Activated T-cell treated with anti-CD3 and anti-CD28 coated beads, Interleukin-2, amount 50 U/mL, for 4 hours (primary cell): ENCODE measurements at regions not wholly inside any gene's neighbourhood (a gene's known extent, or its start where the extent isn't known, plus 50 kb on each side); places are given as distances from the start of the nearest gene placed in this dataset.

Experiments used
- ATAC-seq, 2 donors: fragments of 200-7000 bp; cut with Tn5 transposase; one replicate each; pipeline ENCODE4 v1.10.0; 2021
- DNase-seq: peaks from one replicate; pipeline ENCODE4 v3.0.0-alpha.2; 2020
- H3K27me3 Mint-ChIP-seq: one replicate; pipeline ENCODE4 v1.8.0; 2021; ENCODE audit warnings: low read depth, mixed read lengths
- H3K36me3 Mint-ChIP-seq: one replicate; pipeline ENCODE4 v1.8.0; 2022; ENCODE audit warnings: mixed read lengths; ENCODE audit not compliant: insufficient read depth
- H3K4me1 Mint-ChIP-seq: one replicate; pipeline ENCODE4 v1.8.0; 2021; ENCODE audit warnings: low read depth, mixed read lengths
- H3K4me3 Mint-ChIP-seq: one replicate; pipeline ENCODE4 v1.8.0; 2021; ENCODE audit warnings: mild to moderate bottlenecking, moderate library complexity, mixed read lengths
- H3K9me3 Mint-ChIP-seq: one replicate; pipeline ENCODE4 v1.8.0; 2021; ENCODE audit warnings: mixed read lengths

- H3K4me3 Mint-ChIP-seq, result no peak overlapping the region
- H3K36me3 Mint-ChIP-seq, result no peaks in the 10 kb centered on the region
- DNase-seq, result no peak
- H3K9me3 Mint-ChIP-seq, result no peaks in the 10 kb centered on the region
- no peak for ATAC-seq
- H3K27me3 Mint-ChIP-seq, result peaks cover 7% of the 10 kb centered on the region
- H3K4me1 Mint-ChIP-seq, result peaks cover 4% of the 10 kb centered on the region
Observed at GRCh38 chr6:125354649-125355048, 52.9 kb upstream of the HDDC2 start.

GRCh38 chr6:125356884-125357283, 55.1 kb upstream of the HDDC2 start:
- Mint-ChIP-seq H3K9me3 (no peaks in the 10 kb centered on the region), H3K4me3 (no peak overlapping the region), H3K27me3 (peaks cover 15% of the 10 kb centered on the region), H3K36me3 (no peaks in the 10 kb centered on the region), H3K4me1 (peaks cover 4% of the 10 kb centered on the region)
- DNase-seq (no peak), ATAC-seq (no peak)

DNA sequence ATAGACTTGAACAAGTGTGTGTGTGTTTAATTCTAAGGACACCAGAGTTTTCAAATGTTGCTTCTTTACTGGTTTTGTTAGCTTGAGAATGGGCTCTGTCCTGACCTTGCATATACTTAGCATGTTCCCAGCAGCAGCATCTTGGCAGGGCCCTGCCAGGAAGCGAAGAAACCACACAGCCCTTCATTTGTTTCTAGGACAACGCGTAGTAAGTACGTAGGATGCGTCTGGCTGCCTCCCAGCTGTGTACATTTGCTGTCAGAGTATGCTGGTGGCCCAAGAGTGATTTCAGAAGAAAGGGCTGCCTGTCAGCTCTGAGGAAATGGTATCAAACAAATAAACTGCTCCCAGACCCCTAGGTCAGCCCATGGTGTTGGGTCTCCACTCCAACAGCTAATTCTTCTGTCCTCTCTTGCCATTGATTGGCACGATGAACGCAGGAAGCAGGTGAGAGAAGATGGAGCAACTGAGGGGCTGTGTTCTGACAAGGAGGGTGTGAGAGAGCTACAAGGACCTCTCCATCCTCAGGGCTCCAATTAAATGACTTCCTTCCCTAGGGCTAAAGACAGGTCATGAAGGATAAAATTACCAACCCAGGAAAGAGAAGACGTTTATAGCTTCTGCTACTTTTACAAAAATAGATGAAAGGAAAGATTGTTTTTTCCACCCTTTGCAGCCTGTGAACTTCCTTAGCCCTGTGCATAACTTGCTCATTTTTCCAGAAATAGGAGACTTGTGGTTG, 55.9 kb upstream of the HDDC2 start:
- Mint-ChIP-seq H3K36me3 (no peaks in the 10 kb centered on the region), H3K27me3 (peaks cover 21% of the 10 kb centered on the region), H3K4me3 (no peak overlapping the region), H3K9me3 (no peaks in the 10 kb centered on the region), H3K4me1 (peaks cover 7% of the 10 kb centered on the region)
- ATAC-seq (no peak), DNase-seq (no peak)

- Mint-ChIP-seq H3K36me3 (no peaks in the 10 kb centered on the region), H3K9me3 (no peaks in the 10 kb centered on the region), H3K4me3 (no peak overlapping the region), H3K4me1 (peaks cover 10% of the 10 kb centered on the region), H3K27me3 (peaks cover 28% of the 10 kb centered on the region)
- no peak for DNase-seq
- no peak for ATAC-seq
Observed at GRCh38 chr6:125358898-125359297, 57.1 kb upstream of the HDDC2 start.

DNA sequence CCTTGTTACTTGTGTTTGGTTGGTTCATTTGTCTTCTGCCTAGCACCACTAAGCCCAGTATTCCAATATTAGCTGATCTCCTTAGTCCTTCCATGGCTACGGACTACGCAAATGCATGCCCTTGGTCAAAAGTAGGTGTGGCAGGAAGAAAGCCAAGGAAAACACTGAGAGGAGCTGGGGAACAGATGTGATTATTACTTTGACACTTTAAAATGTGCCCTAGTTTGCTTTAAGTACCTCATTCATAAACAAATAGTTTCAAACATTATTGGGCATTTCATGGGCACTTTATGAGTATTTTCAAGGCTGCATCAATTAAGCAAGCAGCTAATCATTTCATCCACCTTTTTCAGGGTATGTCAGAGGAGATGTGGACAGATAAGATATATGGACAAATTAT, 60.1 kb upstream of the HDDC2 start:
- no peaks in the 10 kb centered on the region for H3K36me3 Mint-ChIP-seq
- ATAC-seq (no peak), DNase-seq (no peak)
- H3K4me3 Mint-ChIP-seq, result no peak overlapping the region
- H3K9me3 Mint-ChIP-seq, result no peaks in the 10 kb centered on the region
- H3K4me1 Mint-ChIP-seq, result peaks cover 10% of the 10 kb centered on the region
- peaks cover 52% of the 10 kb centered on the region for H3K27me3 Mint-ChIP-seq

DNA sequence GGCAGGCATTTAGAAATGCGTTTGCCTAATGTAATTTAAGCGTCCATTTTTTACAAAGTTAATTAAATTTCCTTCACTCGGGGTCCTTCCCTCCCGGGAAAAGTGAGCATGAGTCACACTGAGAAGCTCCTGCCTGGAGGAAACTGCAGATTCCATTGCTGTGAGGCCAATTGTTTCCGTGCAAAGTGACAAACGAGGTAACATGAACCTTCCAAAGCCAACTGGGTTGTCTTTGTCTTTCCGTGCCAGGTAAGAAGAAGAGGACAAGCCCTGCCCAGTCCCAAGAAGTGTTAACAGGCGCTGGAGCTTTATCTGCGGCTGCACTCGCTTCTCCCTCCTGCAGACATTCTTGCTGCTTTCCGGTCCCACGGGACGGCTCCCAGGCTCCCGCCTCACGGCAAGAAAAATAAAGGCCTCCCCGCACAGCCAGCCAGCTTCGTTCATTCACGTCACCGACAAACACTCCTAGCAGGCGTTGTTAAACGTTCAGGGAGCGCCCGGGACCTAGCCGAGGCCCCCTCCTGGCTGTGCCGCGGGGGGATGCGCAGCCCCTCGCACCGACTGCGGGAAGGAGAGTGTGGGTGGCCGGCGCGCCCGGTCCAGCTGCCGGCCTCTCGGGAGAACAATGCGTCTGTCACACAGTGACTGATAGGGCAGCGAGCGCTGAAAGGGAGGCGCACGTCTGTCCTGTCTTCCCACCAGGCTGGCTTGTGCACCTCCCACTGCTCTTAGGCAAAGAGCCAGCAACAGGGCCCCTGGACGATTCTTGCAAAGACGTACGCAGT, 61.5 kb upstream of the HDDC2 start:
- no peak for DNase-seq
- ATAC-seq, result peak in 1 of 2 donors; percentile 37
- no peaks in the 10 kb centered on the region for H3K36me3 Mint-ChIP-seq

DNA sequence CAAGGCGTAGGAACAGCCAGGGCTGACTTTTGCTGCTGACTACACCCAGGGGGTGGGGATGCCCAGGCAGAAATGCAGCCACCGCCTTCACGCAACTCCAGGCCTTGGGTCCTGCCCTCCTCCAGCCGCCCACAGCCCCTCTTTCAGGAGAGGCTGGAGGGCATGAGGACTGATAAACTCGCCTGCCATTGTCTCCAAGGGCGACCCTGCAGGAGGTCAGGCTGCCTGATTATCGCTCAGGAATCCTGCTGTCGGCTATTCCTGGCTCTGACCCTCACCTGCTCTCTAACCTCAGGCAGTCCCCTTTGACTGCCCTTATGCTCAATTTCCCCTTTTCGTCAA, 62.0 kb upstream of the HDDC2 start:
- Mint-ChIP-seq H3K36me3 (no peaks in the 10 kb centered on the region), H3K27me3 (peaks cover 50% of the 10 kb centered on the region), H3K4me3 (no peak overlapping the region), H3K9me3 (no peaks in the 10 kb centered on the region), H3K4me1 (peaks cover 6% of the 10 kb centered on the region)
- DNase-seq (no peak), ATAC-seq (no peak)

More for the DNA sequence above, 61.5 kb upstream of the HDDC2 start:
- peaks cover 8% of the 10 kb centered on the region for H3K4me1 Mint-ChIP-seq
- no peaks in the 10 kb centered on the region for H3K9me3 Mint-ChIP-seq
- H3K27me3 Mint-ChIP-seq, result peaks cover 52% of the 10 kb centered on the region
- no peak overlapping the region for H3K4me3 Mint-ChIP-seq

- ATAC-seq (no peak), DNase-seq (no peak)
- Mint-ChIP-seq H3K4me1 (peaks cover 6% of the 10 kb centered on the region), H3K9me3 (no peaks in the 10 kb centered on the region), H3K36me3 (no peaks in the 10 kb centered on the region), H3K4me3 (no peak overlapping the region), H3K27me3 (peaks cover 44% of the 10 kb centered on the region)
Observed at GRCh38 chr6:125365230-125365629, 63.5 kb upstream of the HDDC2 start.

DNA sequence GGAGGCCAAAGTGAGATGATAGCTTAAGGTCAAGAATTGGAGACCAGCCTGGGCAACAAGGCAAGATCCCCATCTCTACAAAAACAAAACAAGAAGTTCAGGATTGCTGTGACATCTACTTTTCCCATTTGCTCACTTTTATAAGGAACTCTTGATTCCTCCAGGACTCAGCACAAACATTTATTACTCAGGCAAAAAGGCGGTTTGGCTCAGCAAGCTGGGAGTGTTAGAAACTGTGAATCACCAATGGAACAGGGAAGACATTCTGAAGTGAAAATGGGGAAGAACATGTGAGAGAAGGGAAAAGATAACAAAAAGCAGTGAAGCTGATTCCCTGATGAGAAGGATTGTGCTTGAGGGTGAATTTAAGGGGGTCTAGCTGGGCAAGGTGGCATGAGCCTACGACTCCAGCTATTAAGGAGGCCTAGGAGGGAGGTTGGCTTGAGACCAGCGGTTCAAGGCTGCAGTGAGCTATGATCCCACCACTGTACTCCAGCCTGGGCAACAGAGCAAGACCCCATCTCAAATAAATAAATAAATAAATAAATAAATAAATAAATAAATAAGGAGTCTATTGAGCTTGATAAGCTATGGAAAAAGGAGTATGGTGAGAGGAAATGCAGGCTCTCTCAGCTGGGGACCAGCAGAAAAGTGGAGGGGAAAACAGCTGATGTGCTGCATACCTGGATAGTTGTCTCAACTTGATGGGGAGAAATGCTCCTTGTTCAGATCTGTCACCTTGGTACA, 65.4 kb upstream of the HDDC2 start:
- no peaks in the 10 kb centered on the region for H3K36me3 Mint-ChIP-seq
- H3K9me3 Mint-ChIP-seq, result no peaks in the 10 kb centered on the region
- H3K4me3 Mint-ChIP-seq, result no peak overlapping the region
- no peak for DNase-seq
- peaks cover 6% of the 10 kb centered on the region for H3K4me1 Mint-ChIP-seq
- H3K27me3 Mint-ChIP-seq, result peaks cover 39% of the 10 kb centered on the region
- no peak for ATAC-seq

- Mint-ChIP-seq H3K36me3 (no peaks in the 10 kb centered on the region), H3K27me3 (peaks cover 22% of the 10 kb centered on the region), H3K4me3 (no peak overlapping the region), H3K4me1 (no peaks in the 10 kb centered on the region), H3K9me3 (no peaks in the 10 kb centered on the region)
- no peak for DNase-seq
- ATAC-seq, result no peak
Observed at GRCh38 chr6:125370343-125370742, 68.6 kb upstream of the HDDC2 start.

- Mint-ChIP-seq H3K9me3 (no peaks in the 10 kb centered on the region), H3K4me3 (no peak overlapping the region), H3K36me3 (no peaks in the 10 kb centered on the region), H3K27me3 (peaks cover 22% of the 10 kb centered on the region), H3K4me1 (no peaks in the 10 kb centered on the region)
- ATAC-seq (no peak), DNase-seq (no peak)
Observed at GRCh38 chr6:125375013-125375412, 73.2 kb upstream of the HDDC2 start.

DNA sequence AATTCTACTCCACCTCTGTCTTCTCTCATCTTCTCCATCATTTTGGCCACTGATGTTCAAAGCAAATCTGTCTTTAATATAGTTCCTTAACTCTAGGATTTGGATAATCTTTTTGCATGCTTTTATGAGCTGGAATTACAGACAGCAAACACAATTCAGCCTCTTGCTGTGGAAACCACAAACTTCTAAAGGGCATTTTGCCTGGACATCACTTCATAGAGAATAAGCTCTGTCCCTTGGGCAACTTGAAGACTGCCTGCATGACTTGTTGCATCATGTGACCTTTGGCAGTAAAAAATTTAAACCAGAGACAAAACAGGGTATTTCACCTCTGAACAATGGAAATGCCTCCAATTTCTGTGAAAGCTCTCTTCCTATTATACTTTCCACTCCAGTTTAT, 74.1 kb upstream of the HDDC2 start:
- H3K4me1 Mint-ChIP-seq, result no peaks in the 10 kb centered on the region
- no peak overlapping the region for H3K4me3 Mint-ChIP-seq
- peaks cover 21% of the 10 kb centered on the region for H3K27me3 Mint-ChIP-seq
- no peak for DNase-seq
- no peaks in the 10 kb centered on the region for H3K36me3 Mint-ChIP-seq
- no peaks in the 10 kb centered on the region for H3K9me3 Mint-ChIP-seq
- ATAC-seq, result no peak

GRCh38 chr6:125377621-125378020, 75.9 kb upstream of the HDDC2 start:
- ATAC-seq, result no peak
- Mint-ChIP-seq H3K27me3 (peaks cover 22% of the 10 kb centered on the region), H3K4me3 (no peak overlapping the region), H3K36me3 (no peaks in the 10 kb centered on the region), H3K4me1 (no peaks in the 10 kb centered on the region), H3K9me3 (no peaks in the 10 kb centered on the region)
- DNase-seq, result no peak

DNA sequence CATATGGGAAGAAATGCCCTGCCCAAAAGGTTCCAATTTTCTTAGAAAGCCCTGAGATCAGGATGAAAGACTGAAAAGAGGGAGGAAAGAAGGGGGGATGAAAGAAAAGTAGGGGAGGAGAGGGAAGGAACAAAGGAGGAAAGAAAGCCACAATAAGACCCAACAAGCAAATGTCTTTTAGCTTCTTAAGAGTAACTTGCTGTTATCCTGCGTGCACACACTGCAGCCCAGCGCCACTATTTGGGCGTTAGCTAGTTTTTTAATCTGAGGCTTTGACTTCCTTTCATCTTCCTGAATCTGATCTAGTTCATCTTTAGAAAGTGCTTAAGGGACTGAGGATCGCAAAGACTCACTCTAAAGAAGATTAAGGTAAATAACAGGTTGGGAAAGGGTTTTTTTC, 77.4 kb upstream of the HDDC2 start:
- peaks cover 21% of the 10 kb centered on the region for H3K27me3 Mint-ChIP-seq

More for the DNA sequence above, 77.4 kb upstream of the HDDC2 start:
- Mint-ChIP-seq H3K9me3 (no peaks in the 10 kb centered on the region), H3K4me3 (no peak overlapping the region), H3K36me3 (no peaks in the 10 kb centered on the region), H3K4me1 (no peaks in the 10 kb centered on the region)
- ATAC-seq (no peak), DNase-seq (no peak)
